CD14-positive monocyte (primary cell): ENCODE measurements at regions not wholly inside any gene's neighbourhood (a gene's known extent, or its start where the extent isn't known, plus 50 kb on each side); places are given as distances from the start of the nearest gene placed in this dataset.

Experiments
- DNase-seq, 3 donors: peaks; one replicate each; pipeline ENCODE4 v3.0.0-alpha.2; 2011 to 2022
- H2AFZ ChIP-seq: 2 replicates; pipeline ENCODE4 v1.6.0; 2012; ENCODE audit warnings: mild to moderate bottlenecking, low read depth, low read length, inconsistent platforms; ENCODE audit not compliant: insufficient read depth, poor library complexity, severe bottlenecking
- H3K27ac ChIP-seq, 2 donors: 1 replicate in 1 of 2; 2 replicates in 1 of 2; pipeline ENCODE4 v1.5.1; 2012 to 2013; ENCODE audit warnings: low read length in 2 of 2, control low read depth in 1 of 2, inconsistent platforms in 1 of 2, low read depth in 1 of 2, mild to moderate bottlenecking in 1 of 2
- H3K27me3 ChIP-seq, 2 donors: one replicate each; pipeline versions ENCODE4 v1.6.0 to v1.6.1; 2011 to 2013; ENCODE audit warnings: low read length in 2 of 2; ENCODE audit not compliant: control insufficient read depth in 2 of 2, insufficient read depth in 2 of 2
- H3K36me3 ChIP-seq, 2 donors: replicated peaks in 1 of 2; 1 replicate in 1 of 2; 2 replicates in 1 of 2; pipeline versions ENCODE4 v1.5.1 to v1.6.1; 2012 to 2013; ENCODE audit warnings: low read length in 2 of 2, control low read depth in 1 of 2, inconsistent platforms in 1 of 2, mild to moderate bottlenecking in 1 of 2; ENCODE audit not compliant: insufficient read depth in 2 of 2, control insufficient read depth in 1 of 2
- H3K4me1 ChIP-seq, 2 donors: 1 replicate in 1 of 2; 2 replicates in 1 of 2; pipeline versions ENCODE4 v1.5.1 to v1.6.1; 2012 to 2013; ENCODE audit warnings: low read length in 2 of 2, control low read depth in 1 of 2, inconsistent platforms in 1 of 2, mild to moderate bottlenecking in 1 of 2, moderate library complexity in 1 of 2; ENCODE audit not compliant: insufficient read depth in 2 of 2, control insufficient read depth in 1 of 2
- H3K4me2 ChIP-seq: replicated peaks from 2 replicates; pipeline ENCODE3; 2012; ENCODE audit warnings: low read length, moderate library complexity, mild to moderate bottlenecking; ENCODE audit not compliant: poor library complexity, severe bottlenecking; ENCODE audit errors: extremely low read depth
- H3K4me3 ChIP-seq, 3 experiments: fragments of 200-600 bp in 1 of 3; sonication (generic) in 1 of 3; replicated peaks in 1 of 3; 1 replicate in 2 of 3; 2 replicates in 1 of 3; pipeline ENCODE4 v1.5.1; 2011 to 2013; ENCODE audit warnings: low read length in 3 of 3, mild to moderate bottlenecking in 3 of 3, control low read depth in 2 of 3, low read depth in 2 of 3, inconsistent platforms in 1 of 3, moderate library complexity in 1 of 3
- H3K79me2 ChIP-seq: 2 replicates; pipeline ENCODE4 v1.6.0; 2012; ENCODE audit warnings: mild to moderate bottlenecking, control low read depth, inconsistent platforms, low read length, moderate library complexity; ENCODE audit not compliant: insufficient read depth
- H3K9ac ChIP-seq: 2 replicates; pipeline ENCODE4 v1.6.0; 2017; ENCODE audit warnings: low read length, mild to moderate bottlenecking; ENCODE audit not compliant: insufficient read depth, poor library complexity, severe bottlenecking
- H3K9me3 ChIP-seq, 2 donors: replicated peaks in 1 of 2; 1 replicate in 1 of 2; 2 replicates in 1 of 2; pipeline versions ENCODE4 v1.5.1 to v1.6.1; 2012 to 2013; ENCODE audit warnings: low read length in 2 of 2, control low read depth in 1 of 2; ENCODE audit not compliant: control insufficient read depth in 1 of 2, insufficient read depth in 1 of 2
- H4K20me1 ChIP-seq: 2 replicates; pipeline ENCODE4 v1.6.0; 2012; ENCODE audit warnings: mild to moderate bottlenecking, low read length, control low read depth, moderate library complexity; ENCODE audit not compliant: insufficient read depth
- H3K27ac Mint-ChIP-seq, 7 donors: one replicate each; pipeline ENCODE4 v1.8.0; 2020; ENCODE audit warnings: mild to moderate bottlenecking in 7 of 7, mixed read lengths in 7 of 7, moderate library complexity in 6 of 7, inconsistent platforms in 2 of 7
- H3K27me3 Mint-ChIP-seq, 3 donors: one replicate each; pipeline ENCODE4 v1.8.0; 2021 to 2022; ENCODE audit warnings: low read depth in 3 of 3, mild to moderate bottlenecking in 3 of 3, mixed read lengths in 3 of 3, moderate library complexity in 3 of 3, inconsistent platforms in 1 of 3
- H3K36me3 Mint-ChIP-seq, 2 donors: one replicate each; pipeline ENCODE4 v1.8.0; 2020; ENCODE audit warnings: mixed read lengths in 2 of 2, inconsistent platforms in 1 of 2, mild to moderate bottlenecking in 1 of 2
- H3K4me1 Mint-ChIP-seq: one replicate; pipeline ENCODE4 v1.8.0; 2020; ENCODE audit warnings: mild to moderate bottlenecking, mixed read lengths
- H3K4me3 Mint-ChIP-seq, 2 donors: one replicate each; pipeline ENCODE4 v1.8.0; 2020; ENCODE audit warnings: mild to moderate bottlenecking in 2 of 2, mixed read lengths in 2 of 2, moderate library complexity in 1 of 2
- H3K9me3 Mint-ChIP-seq, 7 donors: one replicate each; pipeline ENCODE4 v1.8.0; 2020 to 2022; ENCODE audit warnings: mixed read lengths in 7 of 7, mild to moderate bottlenecking in 6 of 7, moderate library complexity in 6 of 7, inconsistent platforms in 2 of 7
- CTCF ChIP-seq: fragments of 200-600 bp; IDR thresholded peaks from one replicate; pipeline ENCODE4 v1.8.0; 2022; ENCODE audit warnings: antibody characterized with exemption, mild to moderate bottlenecking
- WGBS: methylation state at CpG from one replicate; pipeline ENCODE4 v1.1.5; 2013; ENCODE audit warnings: missing lambda C conversion rate; ENCODE audit not compliant: insufficient coverage; 5-methylcytosine and 5-hydroxymethylcytosine counted together
- intact Hi-C, 2 donors: fragments of 100-400 bp; cut with micrococcal nuclease; formaldehyde crosslinking; loops; one replicate each; pipeline versions ENCODE4 v1.15.0 to v1.15.1; 2023

GRCh38 chr20:11108102-11108810 lies 434.5 kb upstream of the JAG1 start:
- H3K4me1 ChIP-seq = no peaks in the 10 kb centered on the region
- H3K4me2 ChIP-seq = no peak overlapping the region
- H3K9me3 ChIP-seq = no peaks in the 10 kb centered on the region
- no peaks in the 10 kb centered on the region for H3K79me2 ChIP-seq
- no peak for DNase-seq
- no CpG with 5 or more reads among the region's 4 CpGs for WGBS
- H2AFZ ChIP-seq = no peak overlapping the region
- Mint-ChIP-seq H3K4me3 (no peak overlapping the region), H3K9me3 (peaks cover 0 to 3% (median 0%) of the 10 kb centered on the region in 7 donors), H3K4me1 (no peaks in the 10 kb centered on the region), H3K36me3 (no peaks in the 10 kb centered on the region), H3K27me3 (peaks cover 0 to 1% (median 1%) of the 10 kb centered on the region in 3 donors), H3K27ac (no peak overlapping the region)
- no peak overlapping the region for H3K27ac ChIP-seq
- intact Hi-C loops = no loop called here
- no peak for TF ChIP-seq CTCF
- no peak overlapping the region for H3K9ac ChIP-seq
- no peaks in the 10 kb centered on the region for H4K20me1 ChIP-seq
- H3K27me3 ChIP-seq = no peaks in the 10 kb centered on the region
- no peak overlapping the region for H3K4me3 ChIP-seq
- no peaks in the 10 kb centered on the region for H3K36me3 ChIP-seq

- Histone ChIP-seq H3K27me3 (no peaks in the 10 kb centered on the region), H2AFZ (no peak overlapping the region), H3K27ac (no peak overlapping the region), H3K4me3 (no peak overlapping the region), H3K36me3 (no peaks in the 10 kb centered on the region), H3K9me3 (no peaks in the 10 kb centered on the region), H3K4me1 (no peaks in the 10 kb centered on the region), H4K20me1 (no peaks in the 10 kb centered on the region), H3K79me2 (no peaks in the 10 kb centered on the region), H3K4me2 (no peak overlapping the region), H3K9ac (no peak overlapping the region)
- intact Hi-C loops = no loop called here
- Mint-ChIP-seq H3K4me1 (no peaks in the 10 kb centered on the region), H3K36me3 (no peaks in the 10 kb centered on the region), H3K27ac (no peak overlapping the region), H3K9me3 (peaks cover 0 to 5% (median 2%) of the 10 kb centered on the region in 7 donors), H3K27me3 (peaks cover 0 to 1% (median 0%) of the 10 kb centered on the region in 3 donors), H3K4me3 (no peak overlapping the region)
- no peak for TF ChIP-seq CTCF
- WGBS = 100% methylated on average over 1 of the region's 4 CpGs
- no peak for DNase-seq
These were observed 436.7 kb upstream of the JAG1 start for GRCh38 chr20:11110535-11110934.
